HFF-Myc (cell line): ENCODE measurements at regions not wholly inside any gene's neighbourhood (a gene's known extent, or its start where the extent isn't known, plus 50 kb on each side); places are given as distances from the start of the nearest gene placed in this dataset.

Source experiments
- DNase-seq: peaks from one replicate; pipeline ENCODE4 v3.0.0-alpha.2; 2011; ENCODE audit warnings: low read depth; ENCODE audit errors: extremely low read depth
- H3K4me3 ChIP-seq: replicated peaks from 2 replicates; pipeline ENCODE4 v1.5.1; 2011; ENCODE audit warnings: low read depth, mild to moderate bottlenecking, control low read depth, low read length
- CTCF ChIP-seq: IDR thresholded peaks from 2 replicates; pipeline ENCODE4 v1.5.1; 2012; ENCODE audit warnings: mild to moderate bottlenecking, low read depth, low read length, control low read depth; ENCODE audit errors: missing control alignments

- TF ChIP-seq CTCF, result no peak
- no peak overlapping the region for H3K4me3 ChIP-seq
- DNase-seq, result no peak
These were observed 67.0 kb downstream of the IL12A start for GRCh38 chr3:160055659-160056058.

- no peak for TF ChIP-seq CTCF
- no peak overlapping the region for H3K4me3 ChIP-seq
- no peak for DNase-seq
These were observed 68.7 kb downstream of the IL12A start for GRCh38 chr3:160057331-160057730.

GRCh38 chr3:160060409-160061027 is 71.9 kb downstream of the IL12A start:
- TF ChIP-seq CTCF, result no peak
- no peak for DNase-seq
- no peak overlapping the region for H3K4me3 ChIP-seq

GRCh38 chr3:160061525-160061924 is 72.9 kb downstream of the IL12A start:
- no peak for TF ChIP-seq CTCF
- DNase-seq, result no peak
- no peak overlapping the region for H3K4me3 ChIP-seq

- no peak overlapping the region for H3K4me3 ChIP-seq
- TF ChIP-seq CTCF, result no peak
- no peak for DNase-seq
These were observed 76.6 kb downstream of the IL12A start for GRCh38 chr3:160065282-160065681.

GRCh38 chr3:160065786-160066185 is 77.2 kb downstream of the IL12A start:
- no peak overlapping the region for H3K4me3 ChIP-seq
- TF ChIP-seq CTCF, result no peak
- no peak for DNase-seq

GRCh38 chr3:160069986-160070385 is 81.4 kb downstream of the IL12A start:
- no peak overlapping the region for H3K4me3 ChIP-seq
- no peak for DNase-seq
- no peak for TF ChIP-seq CTCF
